ENCODE measurements at regions not wholly inside any gene's neighbourhood (a gene's known extent, or its start where the extent isn't known, plus 50 kb on each side); places are given as distances from the start of the nearest gene placed in this dataset.

- no peaks in the 10 kb centered on the region for H3K36me3 ChIP-seq (ENCODE audit: control insufficient read depth in 4 of 4, insufficient read depth in 4 of 4, low read length in 3 of 4)
- DNase-seq: no peak
- ChIA-PET POLR2A (no interaction called here), CTCF (no interaction called here)
- H3K4me3 ChIP-seq (ENCODE audit: control insufficient read depth in 1 of 7, extremely low read depth in 1 of 7, insufficient read depth in 4 of 7, low read depth in 2 of 7, low read length in 6 of 7): no peak overlapping the region
- no peaks in the 10 kb centered on the region for H3K4me1 ChIP-seq (ENCODE audit: control extremely low read depth in 1 of 4, control insufficient read depth in 4 of 4, insufficient read depth in 4 of 4, low read length in 3 of 4)
- 88% methylated on average over 2 of the region's 3 CpGs for WGBS (ENCODE audit: insufficient coverage)
- no peak overlapping the region for H3K27ac ChIP-seq (ENCODE audit: insufficient read depth in 1 of 2, low read depth in 1 of 2, low read length in 2 of 2, poor library complexity in 1 of 2, severe bottlenecking in 2 of 2)
- no peaks in the 10 kb centered on the region for H3K27me3 ChIP-seq (replicated peaks in 2 of 5; ENCODE audit: control insufficient read depth in 4 of 5, insufficient read depth in 5 of 5, low read length in 4 of 5)
- H3K9me3 ChIP-seq (ENCODE audit: control extremely low read depth in 1 of 5, control insufficient read depth in 4 of 5, insufficient read depth in 2 of 5, low read depth in 1 of 5, low read length in 4 of 5): no peaks in the 10 kb centered on the region
These were observed 57.9 kb upstream of the GRIA1 start for GRCh38 chr5:153432583-153432982.

GRCh38 chr5:153437251-153437650 is 53.2 kb upstream of the GRIA1 start:
- Histone ChIP-seq H3K27me3 (replicated peaks in 2 of 5; ENCODE audit: control insufficient read depth in 4 of 5, insufficient read depth in 5 of 5, low read length in 4 of 5) (no peaks in the 10 kb centered on the region), H3K36me3 (ENCODE audit: control insufficient read depth in 4 of 4, insufficient read depth in 4 of 4, low read length in 3 of 4) (no peaks in the 10 kb centered on the region), H3K27ac (ENCODE audit: insufficient read depth in 1 of 2, low read depth in 1 of 2, low read length in 2 of 2, poor library complexity in 1 of 2, severe bottlenecking in 2 of 2) (no peak overlapping the region), H3K9me3 (ENCODE audit: control extremely low read depth in 1 of 5, control insufficient read depth in 4 of 5, insufficient read depth in 2 of 5, low read depth in 1 of 5, low read length in 4 of 5) (no peaks in the 10 kb centered on the region), H3K4me1 (ENCODE audit: control extremely low read depth in 1 of 4, control insufficient read depth in 4 of 4, insufficient read depth in 4 of 4, low read length in 3 of 4) (no peaks in the 10 kb centered on the region), H3K4me3 (ENCODE audit: control insufficient read depth in 1 of 7, extremely low read depth in 1 of 7, insufficient read depth in 4 of 7, low read depth in 2 of 7, low read length in 6 of 7) (no peak overlapping the region)
- ChIA-PET CTCF (no interaction called here), POLR2A (no interaction called here)
- no peak for DNase-seq

GRCh38 chr5:153439130-153439529 is 51.3 kb upstream of the GRIA1 start:
- no peaks in the 10 kb centered on the region for H3K4me1 ChIP-seq (ENCODE audit: control extremely low read depth in 1 of 4, control insufficient read depth in 4 of 4, insufficient read depth in 4 of 4, low read length in 3 of 4)
- H3K27me3 ChIP-seq (replicated peaks in 2 of 5; ENCODE audit: control insufficient read depth in 4 of 5, insufficient read depth in 5 of 5, low read length in 4 of 5): no peaks in the 10 kb centered on the region
- CTCF ChIA-PET: no interaction called here
- POLR2A ChIA-PET: no interaction called here
- H3K27ac ChIP-seq (ENCODE audit: insufficient read depth in 1 of 2, low read depth in 1 of 2, low read length in 2 of 2, poor library complexity in 1 of 2, severe bottlenecking in 2 of 2): no peak overlapping the region
- H3K36me3 ChIP-seq (ENCODE audit: control insufficient read depth in 4 of 4, insufficient read depth in 4 of 4, low read length in 3 of 4): no peaks in the 10 kb centered on the region
- H3K9me3 ChIP-seq (ENCODE audit: control extremely low read depth in 1 of 5, control insufficient read depth in 4 of 5, insufficient read depth in 2 of 5, low read depth in 1 of 5, low read length in 4 of 5): no peaks in the 10 kb centered on the region
- DNase-seq: no peak
- H3K4me3 ChIP-seq (ENCODE audit: control insufficient read depth in 1 of 7, extremely low read depth in 1 of 7, insufficient read depth in 4 of 7, low read depth in 2 of 7, low read length in 6 of 7): no peak overlapping the region

Measured in common myeloid progenitor, CD34-positive (primary cell).